ENCODE measurements at regions not wholly inside any gene's neighbourhood (a gene's known extent, or its start where the extent isn't known, plus 50 kb on each side); places are given as distances from the start of the nearest gene placed in this dataset.

- no peak for TF ChIP-seq ZNF7 (CRISPR knock-in tag; IDR thresholded peaks at IDR 0.05)
- TF ChIP-seq KDM5B (CRISPR knock-in tag; IDR thresholded peaks at IDR 0.05; ENCODE audit: borderline replicate concordance): no peak
- TF ChIP-seq MTA3 (CRISPR knock-in tag; IDR thresholded peaks at IDR 0.05): no peak
- no peak for TF ChIP-seq SRF (IDR thresholded peaks at IDR 0.05; ENCODE audit: low read depth, low read length)
- no peak for TF ChIP-seq HNF4A (CRISPR knock-in tag; IDR thresholded peaks at IDR 0.05)
- no peak for TF ChIP-seq ZSCAN12 (CRISPR knock-in tag; IDR thresholded peaks at IDR 0.05)
- TF ChIP-seq ZNF274 (CRISPR knock-in tag; IDR thresholded peaks at IDR 0.05): no peak
- TF ChIP-seq NKX3-1 (CRISPR knock-in tag; IDR thresholded peaks at IDR 0.05): no peak
- TF ChIP-seq ZNF263 (CRISPR knock-in tag; IDR thresholded peaks at IDR 0.05): no peak
- TF ChIP-seq FOSL1 (CRISPR knock-in tag; IDR thresholded peaks at IDR 0.05; ENCODE audit: borderline replicate concordance): no peak
- TF ChIP-seq THAP7 (CRISPR knock-in tag; IDR thresholded peaks at IDR 0.05): no peak
- no peak for TF ChIP-seq CBX2 (IDR thresholded peaks at IDR 0.05; ENCODE audit: low read depth, low read length)
- no peak for TF ChIP-seq CBX2 (CRISPR knock-in tag; IDR thresholded peaks at IDR 0.05; ENCODE audit: low read depth)
- TF ChIP-seq CTCF (CRISPR knock-in tag; IDR thresholded peaks at IDR 0.05): no peak
- TF ChIP-seq EZH2 (conservative IDR thresholded peaks at IDR 0.05; ENCODE audit: low read depth, low read length): no peak
Observed at GRCh38 chr5:85814596-85814995, 803.1 kb upstream of the COX7C start.

Data from HepG2 (cell line).